ENCODE measurements at regions not wholly inside any gene's neighbourhood (a gene's known extent, or its start where the extent isn't known, plus 50 kb on each side); places are given as distances from the start of the nearest gene placed in this dataset.

DNA sequence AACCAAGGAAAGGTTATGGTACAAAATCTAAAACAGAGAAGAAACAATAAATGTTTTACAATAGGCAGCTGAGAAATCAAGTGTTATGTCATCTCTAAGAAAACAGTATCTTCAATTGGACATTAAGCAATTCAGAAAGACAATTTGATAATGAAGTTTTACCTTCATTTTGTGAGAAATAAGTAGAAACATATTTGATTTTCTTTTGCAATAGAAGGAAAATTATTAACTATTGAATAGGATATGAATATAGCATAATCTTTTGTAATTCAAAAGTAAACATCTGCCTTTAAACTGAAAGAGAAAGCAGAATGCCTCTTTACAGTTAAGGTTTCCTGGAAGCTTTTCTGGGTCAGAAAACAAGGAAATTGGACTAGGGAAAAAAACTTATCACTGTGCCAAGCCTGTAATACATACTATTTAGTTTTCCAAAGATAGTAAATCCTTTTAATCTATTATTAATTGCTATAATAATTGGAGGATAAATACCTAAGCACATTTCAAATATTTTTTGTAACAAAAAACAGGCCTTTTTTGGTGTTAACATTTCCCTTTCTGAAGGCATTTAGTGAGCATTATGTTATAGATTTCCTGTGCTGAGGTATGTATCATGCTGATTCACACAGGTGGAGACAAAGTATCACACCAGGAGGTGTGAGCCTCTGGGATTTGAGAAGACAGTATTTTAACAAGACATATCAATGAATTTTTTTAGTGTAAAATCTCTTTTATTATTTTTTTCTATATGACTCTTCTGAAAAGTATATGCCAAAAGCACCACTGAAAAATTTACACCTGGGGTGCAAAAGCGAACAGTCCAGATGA lies 947.0 kb upstream of the CDH2 start:
- Mint-ChIP-seq H3K4me3 (no peak overlapping the region), H3K27me3 (no peaks in the 10 kb centered on the region), H3K36me3 (ENCODE audit: insufficient read depth) (no peaks in the 10 kb centered on the region), H3K4me1 (ENCODE audit: low read depth in 2 of 2) (no peaks in the 10 kb centered on the region), H3K9me3 (peaks cover 0 to 5% of the 10 kb centered on the region in 2 donors), H3K27ac (no peak overlapping the region)
- no peak for DNase-seq
- no peak for ATAC-seq (replicated peaks)

GRCh38 chr18:29104671-29105070 lies 927.7 kb upstream of the CDH2 start:
- DNase-seq (no peak), ATAC-seq (replicated peaks) (no peak)
- Mint-ChIP-seq H3K27ac (no peak overlapping the region), H3K4me3 (no peak overlapping the region), H3K36me3 (ENCODE audit: insufficient read depth) (no peaks in the 10 kb centered on the region), H3K27me3 (no peaks in the 10 kb centered on the region), H3K4me1 (ENCODE audit: low read depth in 2 of 2) (no peaks in the 10 kb centered on the region), H3K9me3 (peaks cover 4 to 15% of the 10 kb centered on the region in 2 donors)

DNA sequence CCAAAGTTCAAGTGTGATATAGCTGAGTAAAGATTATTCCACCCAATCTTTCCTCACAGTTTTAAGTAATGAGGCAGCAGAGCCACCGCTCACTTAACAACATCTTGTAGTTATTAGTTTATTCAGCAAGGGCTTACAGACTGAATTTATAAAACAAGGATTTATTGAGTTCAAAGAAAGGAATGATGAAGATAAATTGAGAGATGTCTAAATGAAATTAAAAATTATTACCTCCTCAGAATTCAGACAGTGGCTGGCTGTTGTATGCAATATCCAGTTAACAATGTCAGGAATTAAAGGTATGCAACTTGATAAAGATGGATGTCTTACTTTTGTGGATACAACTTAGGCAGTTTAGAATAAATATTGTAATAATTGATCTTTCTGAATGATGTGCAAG lies 927.3 kb upstream of the CDH2 start:
- H3K27me3 Mint-ChIP-seq = no peaks in the 10 kb centered on the region
- no peaks in the 10 kb centered on the region for H3K4me1 Mint-ChIP-seq (ENCODE audit: low read depth in 2 of 2)
- peaks cover 6 to 15% of the 10 kb centered on the region in 2 donors for H3K9me3 Mint-ChIP-seq
- no peaks in the 10 kb centered on the region for H3K36me3 Mint-ChIP-seq (ENCODE audit: insufficient read depth)
- H3K4me3 Mint-ChIP-seq = no peak overlapping the region
- no peak for DNase-seq
- no peak overlapping the region for H3K27ac Mint-ChIP-seq
- ATAC-seq (replicated peaks) = no peak

DNA sequence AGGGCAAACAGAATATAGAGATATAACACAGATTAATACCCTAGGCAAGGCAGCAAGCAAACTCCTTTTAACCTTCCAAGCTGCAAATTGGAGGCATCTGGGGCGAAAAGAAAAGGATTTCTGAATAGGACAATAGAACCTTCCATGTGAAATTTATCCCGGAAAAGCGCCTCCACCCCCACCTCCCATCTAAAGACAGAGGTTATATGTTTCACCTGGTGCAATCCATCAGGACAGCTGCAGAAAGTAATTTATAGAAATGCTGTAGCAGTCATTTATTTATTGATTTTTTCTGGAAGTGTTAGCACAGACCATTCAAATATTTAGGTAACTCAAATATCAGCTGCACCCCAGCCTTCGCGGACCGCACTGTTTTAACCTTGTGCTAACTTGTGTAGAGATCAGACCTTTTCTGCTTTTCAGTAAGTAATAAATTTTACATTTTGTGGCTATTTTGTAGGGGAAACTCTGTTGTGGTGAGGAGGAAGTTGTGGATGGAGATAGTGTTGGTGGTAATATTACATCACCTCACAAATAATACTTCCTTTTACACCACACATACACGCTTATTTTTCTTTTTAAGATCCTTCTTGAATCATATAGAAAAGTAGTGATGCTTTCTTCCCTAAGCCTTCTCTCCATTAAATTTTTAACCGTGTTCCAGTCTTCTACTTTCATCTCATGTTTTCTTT lies 919.3 kb upstream of the CDH2 start:
- H3K27me3 Mint-ChIP-seq = no peaks in the 10 kb centered on the region
- H3K36me3 Mint-ChIP-seq (ENCODE audit: insufficient read depth) = no peaks in the 10 kb centered on the region
- DNase-seq (no peak), ATAC-seq (replicated peaks) (peak; percentile 22)
- no peaks in the 10 kb centered on the region for H3K4me1 Mint-ChIP-seq (ENCODE audit: low read depth in 2 of 2)
- H3K9me3 Mint-ChIP-seq = peaks cover 11 to 22% of the 10 kb centered on the region in 2 donors
- H3K4me3 Mint-ChIP-seq = no peak overlapping the region
- no peak overlapping the region for H3K27ac Mint-ChIP-seq

DNA sequence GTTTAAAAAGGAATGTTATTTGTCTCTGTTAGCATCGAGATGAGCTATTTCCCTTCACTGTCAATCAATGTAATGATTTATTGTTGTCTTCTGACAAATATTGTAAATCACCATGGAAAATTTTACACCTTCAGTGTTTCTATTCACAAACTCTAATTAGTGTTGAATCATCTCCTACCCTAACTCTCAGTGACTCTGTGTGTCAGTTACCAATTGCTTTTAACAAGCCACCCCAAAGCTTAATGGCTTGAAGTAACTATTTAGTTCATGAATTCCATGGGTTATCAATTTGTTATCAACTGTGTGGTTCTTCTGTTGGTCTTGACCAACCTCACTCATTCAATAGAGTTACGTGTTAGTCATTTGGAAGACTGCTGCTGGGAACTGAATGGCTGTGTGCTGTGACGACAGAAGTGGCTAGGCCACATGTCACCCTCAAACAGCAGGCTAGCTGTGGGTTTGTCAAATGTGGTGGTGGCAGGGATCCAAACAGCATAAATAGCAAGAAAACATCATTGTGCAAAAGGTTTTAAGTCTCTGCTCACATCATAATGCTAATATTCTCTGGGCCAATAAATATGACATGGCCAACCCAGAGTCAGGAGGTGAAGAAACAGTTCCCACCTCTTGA lies 910.8 kb upstream of the CDH2 start:
- no peaks in the 10 kb centered on the region for H3K36me3 Mint-ChIP-seq (ENCODE audit: insufficient read depth)
- DNase-seq (no peak), ATAC-seq (replicated peaks) (peak; percentile 32)
- no peaks in the 10 kb centered on the region for H3K4me1 Mint-ChIP-seq (ENCODE audit: low read depth in 2 of 2)
- no peaks in the 10 kb centered on the region for H3K27me3 Mint-ChIP-seq
- H3K4me3 Mint-ChIP-seq = no peak overlapping the region
- H3K27ac Mint-ChIP-seq = no peak overlapping the region
- peaks cover 11% of the 10 kb centered on the region in 2 donors for H3K9me3 Mint-ChIP-seq

DNA sequence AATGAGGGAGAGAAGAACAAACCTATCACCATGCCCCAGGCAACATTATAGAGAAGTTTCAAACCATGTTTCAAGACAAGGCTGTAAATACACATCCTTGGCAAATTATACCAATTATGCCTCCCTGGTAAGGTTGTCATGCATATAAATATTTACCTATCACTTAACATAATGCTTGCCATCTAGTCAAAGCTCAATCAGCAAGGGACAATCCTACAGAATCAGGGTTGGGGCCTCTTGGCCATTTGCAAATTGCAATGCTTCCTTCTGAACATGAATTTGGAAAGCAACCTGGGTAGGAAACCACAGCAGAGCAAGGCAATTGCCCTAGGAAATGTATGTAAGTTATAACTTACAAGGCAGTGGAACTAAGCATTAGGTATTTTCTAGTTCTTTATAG lies 907.2 kb upstream of the CDH2 start:
- H3K9me3 Mint-ChIP-seq = peaks cover 6% of the 10 kb centered on the region in 2 donors
- H3K27ac Mint-ChIP-seq = no peak overlapping the region
- H3K4me3 Mint-ChIP-seq = no peak overlapping the region
- H3K4me1 Mint-ChIP-seq (ENCODE audit: low read depth in 2 of 2) = no peaks in the 10 kb centered on the region
- H3K27me3 Mint-ChIP-seq = no peaks in the 10 kb centered on the region
- ATAC-seq (replicated peaks) = no peak
- no peak for DNase-seq
- no peaks in the 10 kb centered on the region for H3K36me3 Mint-ChIP-seq (ENCODE audit: insufficient read depth)

DNA sequence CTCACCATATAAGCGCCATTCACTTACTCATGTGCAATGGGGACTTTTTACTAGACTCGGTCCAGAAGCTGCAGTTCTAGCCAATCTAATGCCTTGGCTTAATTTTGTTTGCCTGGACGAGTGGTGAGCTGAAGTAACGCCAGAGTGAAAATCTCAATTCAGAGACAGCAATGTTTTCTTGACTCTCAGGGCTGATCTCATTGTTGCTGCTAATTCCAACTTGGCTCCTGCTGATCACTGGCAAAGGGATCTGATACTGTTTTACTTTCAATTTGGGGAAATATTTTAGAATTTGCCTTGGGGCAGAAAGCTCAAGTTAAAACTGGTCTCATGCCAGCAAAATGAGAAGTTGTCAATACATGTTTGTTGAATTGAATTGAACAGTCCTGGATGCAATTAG lies 906.6 kb upstream of the CDH2 start:
- no peak overlapping the region for H3K4me3 Mint-ChIP-seq

GRCh38 chr18:29080946-29081345 lies 904.0 kb upstream of the CDH2 start:
- ATAC-seq (replicated peaks) = no peak
- Mint-ChIP-seq H3K4me1 (ENCODE audit: low read depth in 2 of 2) (no peaks in the 10 kb centered on the region), H3K36me3 (ENCODE audit: insufficient read depth) (no peaks in the 10 kb centered on the region), H3K4me3 (no peak overlapping the region), H3K9me3 (peaks cover 1 to 6% of the 10 kb centered on the region in 2 donors), H3K27me3 (no peaks in the 10 kb centered on the region), H3K27ac (no peak overlapping the region)
- DNase-seq = no peak

More for the DNA sequence above, 906.6 kb upstream of the CDH2 start:
- Mint-ChIP-seq H3K36me3 (ENCODE audit: insufficient read depth) (no peaks in the 10 kb centered on the region), H3K4me1 (ENCODE audit: low read depth in 2 of 2) (no peaks in the 10 kb centered on the region), H3K9me3 (peaks cover 3 to 6% of the 10 kb centered on the region in 2 donors), H3K27ac (no peak overlapping the region), H3K27me3 (no peaks in the 10 kb centered on the region)
- ATAC-seq (replicated peaks) (no peak), DNase-seq (no peak)

DNA sequence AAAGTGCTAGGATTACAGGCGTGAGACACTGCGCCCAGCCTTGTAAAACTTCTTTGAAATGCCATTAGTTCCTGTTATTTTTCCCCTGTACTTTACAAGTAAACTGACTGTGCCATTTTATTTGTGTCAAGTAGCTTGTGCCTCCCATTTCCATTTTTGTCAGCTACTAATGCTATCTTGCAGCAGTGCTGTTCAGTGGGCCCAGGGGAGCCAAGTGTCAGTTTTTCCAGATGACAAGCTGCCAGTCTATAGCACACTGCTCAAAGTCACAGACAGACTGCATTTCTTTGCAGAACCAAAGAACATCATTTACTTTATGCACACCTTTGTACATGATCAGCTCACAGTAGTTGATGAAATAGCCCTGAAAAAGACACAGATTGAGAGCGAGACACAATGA lies 901.3 kb upstream of the CDH2 start:
- H3K9me3 Mint-ChIP-seq = peaks cover 1 to 6% of the 10 kb centered on the region in 2 donors
- no peaks in the 10 kb centered on the region for H3K4me1 Mint-ChIP-seq (ENCODE audit: low read depth in 2 of 2)
- H3K27ac Mint-ChIP-seq = no peak overlapping the region
- ATAC-seq (replicated peaks) (no peak), DNase-seq (no peak)
- H3K36me3 Mint-ChIP-seq (ENCODE audit: insufficient read depth) = no peaks in the 10 kb centered on the region
- H3K4me3 Mint-ChIP-seq = no peak overlapping the region
- no peaks in the 10 kb centered on the region for H3K27me3 Mint-ChIP-seq

- Mint-ChIP-seq H3K27ac (no peak overlapping the region), H3K4me1 (ENCODE audit: low read depth in 2 of 2) (no peaks in the 10 kb centered on the region), H3K36me3 (ENCODE audit: insufficient read depth) (no peaks in the 10 kb centered on the region), H3K9me3 (peaks cover 1 to 6% of the 10 kb centered on the region in 2 donors), H3K27me3 (no peaks in the 10 kb centered on the region), H3K4me3 (no peak overlapping the region)
- ATAC-seq (replicated peaks) = no peak
- no peak for DNase-seq
Observed at GRCh38 chr18:29077344-29077743, 900.4 kb upstream of the CDH2 start.

DNA sequence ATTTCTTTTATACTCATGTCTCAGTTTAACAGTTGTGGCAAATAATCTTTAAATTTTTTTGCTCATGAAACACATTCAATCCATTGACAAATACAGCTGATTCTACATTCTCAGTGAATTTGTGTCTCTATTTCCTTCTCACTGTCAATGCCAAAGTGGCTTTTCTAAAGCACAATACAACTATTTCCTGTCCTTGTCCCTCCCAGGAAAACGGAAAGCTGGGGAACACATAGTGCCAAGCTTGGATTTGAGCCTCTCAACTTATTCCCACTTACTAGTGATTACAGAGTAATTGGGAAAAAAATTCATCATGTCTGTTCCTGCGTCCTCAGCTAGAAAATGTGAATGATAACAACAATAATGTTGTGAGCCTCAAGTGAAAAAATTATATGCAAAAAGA lies 899.7 kb upstream of the CDH2 start:
- H3K27me3 Mint-ChIP-seq = no peaks in the 10 kb centered on the region
- no peaks in the 10 kb centered on the region for H3K36me3 Mint-ChIP-seq (ENCODE audit: insufficient read depth)
- ATAC-seq (replicated peaks) (no peak), DNase-seq (no peak)
- peaks cover 1 to 6% of the 10 kb centered on the region in 2 donors for H3K9me3 Mint-ChIP-seq
- H3K4me1 Mint-ChIP-seq (ENCODE audit: low read depth in 2 of 2) = no peaks in the 10 kb centered on the region
- H3K27ac Mint-ChIP-seq = no peak overlapping the region
- H3K4me3 Mint-ChIP-seq = no peak overlapping the region

DNA sequence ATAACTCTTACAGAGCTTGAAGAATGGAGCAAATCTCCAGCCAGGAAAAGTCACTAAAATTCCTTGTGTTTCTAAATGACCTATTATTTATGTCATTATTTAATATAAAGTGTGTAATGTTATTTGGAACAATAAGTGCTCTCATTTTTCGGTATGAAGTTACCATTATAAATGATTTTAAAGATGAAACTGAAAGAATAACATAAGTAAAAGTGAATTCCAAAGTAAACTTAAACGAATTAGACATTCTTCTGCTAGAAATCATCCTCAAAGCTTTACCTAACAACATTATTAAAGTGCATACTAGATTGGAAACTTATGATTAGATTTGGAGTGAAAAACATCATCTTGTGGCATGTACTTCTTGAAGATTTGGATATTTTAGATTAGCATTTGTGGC lies 897.2 kb upstream of the CDH2 start:
- no peaks in the 10 kb centered on the region for H3K4me1 Mint-ChIP-seq (ENCODE audit: low read depth in 2 of 2)
- no peak overlapping the region for H3K27ac Mint-ChIP-seq
- no peak for ATAC-seq (replicated peaks)
- peaks cover 0 to 1% of the 10 kb centered on the region in 2 donors for H3K9me3 Mint-ChIP-seq
- H3K4me3 Mint-ChIP-seq = no peak overlapping the region
- no peak for DNase-seq
- no peaks in the 10 kb centered on the region for H3K27me3 Mint-ChIP-seq
- H3K36me3 Mint-ChIP-seq (ENCODE audit: insufficient read depth) = no peaks in the 10 kb centered on the region

GRCh38 chr18:29071869-29072268 lies 894.9 kb upstream of the CDH2 start:
- Mint-ChIP-seq H3K9me3 (no peaks in the 10 kb centered on the region), H3K4me1 (ENCODE audit: low read depth in 2 of 2) (no peaks in the 10 kb centered on the region), H3K27me3 (no peaks in the 10 kb centered on the region), H3K4me3 (no peak overlapping the region), H3K27ac (no peak overlapping the region), H3K36me3 (ENCODE audit: insufficient read depth) (no peaks in the 10 kb centered on the region)
- DNase-seq (no peak), ATAC-seq (replicated peaks) (no peak)

GRCh38 chr18:29063346-29063745 lies 886.4 kb upstream of the CDH2 start:
- H3K4me1 Mint-ChIP-seq (ENCODE audit: low read depth in 2 of 2) = no peaks in the 10 kb centered on the region
- no peaks in the 10 kb centered on the region for H3K36me3 Mint-ChIP-seq (ENCODE audit: insufficient read depth)
- DNase-seq (no peak), ATAC-seq (replicated peaks) (no peak)
- no peaks in the 10 kb centered on the region for H3K27me3 Mint-ChIP-seq
- H3K9me3 Mint-ChIP-seq = peaks cover 9 to 30% of the 10 kb centered on the region in 2 donors
- no peak overlapping the region for H3K27ac Mint-ChIP-seq
- H3K4me3 Mint-ChIP-seq = no peak overlapping the region

All from effector memory CD8-positive, alpha-beta T cell (primary cell).